Ascending aorta (tissue), 2 donors: ENCODE measurements at regions not wholly inside any gene's neighbourhood (a gene's known extent, or its start where the extent isn't known, plus 50 kb on each side); places are given as distances from the start of the nearest gene placed in this dataset.

Experiments
- DNase-seq, 2 donors: peaks; one replicate each; pipeline ENCODE4 v3.0.0-alpha.2; 2019; ENCODE audit warnings: low spot score in 2 of 2
- H3K27ac ChIP-seq, 2 donors: fragments of 200-600 bp; sonication (generic); one replicate each; pipeline ENCODE4 v1.5.1; 2016 to 2017; ENCODE audit warnings: mild to moderate bottlenecking in 1 of 2
- H3K27me3 ChIP-seq: fragments of 200-600 bp; sonication (generic); one replicate; pipeline ENCODE4 v1.5.1; 2017
- H3K36me3 ChIP-seq, 2 donors: fragments of 200-600 bp; sonication (generic); one replicate each; pipeline ENCODE4 v1.5.1; 2016
- H3K4me1 ChIP-seq, 2 donors: fragments of 200-600 bp; sonication (generic); one replicate each; pipeline ENCODE4 v1.5.1; 2016 to 2017; ENCODE audit warnings: mild to moderate bottlenecking in 1 of 2
- H3K4me3 ChIP-seq, 2 donors: fragments of 200-600 bp; sonication (generic); one replicate each; pipeline ENCODE4 v1.5.1; 2016 to 2017; ENCODE audit warnings: mild to moderate bottlenecking in 1 of 2
- H3K9me3 ChIP-seq, 2 donors: fragments of 200-600 bp; sonication (generic); one replicate each; pipeline ENCODE4 v1.5.1; 2016
- intact Hi-C: fragments of 100-400 bp; cut with DNase I; formaldehyde crosslinking; loops from one replicate; pipeline ENCODE4 v1.15.1; 2023
- TF ChIP-seq, protein P1 (sequence below), 3 experiments: fragments of 200-600 bp in 2 of 3; fragments of 450-650 bp in 1 of 3; sonication (generic) in 2 of 3; IDR thresholded peaks; one replicate each; pipeline ENCODE4 v1.5.1; 2016 to 2019; ENCODE audit warnings: antibody characterized with exemption in 3 of 3, mild to moderate bottlenecking in 1 of 3, moderate library complexity in 1 of 3

DNA sequence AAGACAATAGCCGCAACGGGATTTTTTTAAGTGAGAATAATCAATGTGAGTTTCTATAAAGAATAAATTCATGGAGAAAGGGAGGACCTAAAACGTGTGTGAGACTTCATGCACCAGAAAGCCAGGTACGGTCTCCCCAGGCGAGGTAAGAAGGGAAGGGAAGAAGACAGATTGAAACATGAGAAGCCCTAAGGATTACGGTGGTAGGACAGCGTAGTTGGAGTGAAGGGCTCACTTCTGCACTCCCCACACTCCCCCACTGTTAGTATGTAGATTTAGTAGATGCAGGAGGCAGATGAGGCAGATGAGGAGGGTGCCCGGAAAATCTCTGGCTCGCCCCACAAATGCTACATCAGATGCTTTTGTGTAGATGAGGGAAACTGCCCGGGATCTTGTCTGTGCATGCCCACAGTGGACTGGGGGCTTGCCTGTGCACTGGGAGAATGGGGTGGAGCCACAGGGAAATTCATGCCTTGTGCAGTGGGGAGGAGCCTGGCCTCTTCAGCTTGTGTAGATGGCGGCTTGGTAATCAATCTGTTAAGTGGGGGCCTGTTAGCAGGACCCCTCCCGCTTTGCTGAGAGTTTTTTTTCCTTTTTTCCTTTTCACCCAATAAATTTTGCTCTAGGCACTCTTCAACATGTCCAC lies 1544.5 kb upstream of the TENM3 start:
- intact Hi-C loops, result no loop called here
- Histone ChIP-seq H3K36me3 (no peaks in the 10 kb centered on the region), H3K4me1 (no peaks in the 10 kb centered on the region), H3K27ac (no peak overlapping the region), H3K27me3 (no peaks in the 10 kb centered on the region), H3K4me3 (no peak overlapping the region), H3K9me3 (no peaks in the 10 kb centered on the region)
- TF ChIP-seq, protein P1, sequence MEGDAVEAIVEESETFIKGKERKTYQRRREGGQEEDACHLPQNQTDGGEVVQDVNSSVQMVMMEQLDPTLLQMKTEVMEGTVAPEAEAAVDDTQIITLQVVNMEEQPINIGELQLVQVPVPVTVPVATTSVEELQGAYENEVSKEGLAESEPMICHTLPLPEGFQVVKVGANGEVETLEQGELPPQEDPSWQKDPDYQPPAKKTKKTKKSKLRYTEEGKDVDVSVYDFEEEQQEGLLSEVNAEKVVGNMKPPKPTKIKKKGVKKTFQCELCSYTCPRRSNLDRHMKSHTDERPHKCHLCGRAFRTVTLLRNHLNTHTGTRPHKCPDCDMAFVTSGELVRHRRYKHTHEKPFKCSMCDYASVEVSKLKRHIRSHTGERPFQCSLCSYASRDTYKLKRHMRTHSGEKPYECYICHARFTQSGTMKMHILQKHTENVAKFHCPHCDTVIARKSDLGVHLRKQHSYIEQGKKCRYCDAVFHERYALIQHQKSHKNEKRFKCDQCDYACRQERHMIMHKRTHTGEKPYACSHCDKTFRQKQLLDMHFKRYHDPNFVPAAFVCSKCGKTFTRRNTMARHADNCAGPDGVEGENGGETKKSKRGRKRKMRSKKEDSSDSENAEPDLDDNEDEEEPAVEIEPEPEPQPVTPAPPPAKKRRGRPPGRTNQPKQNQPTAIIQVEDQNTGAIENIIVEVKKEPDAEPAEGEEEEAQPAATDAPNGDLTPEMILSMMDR (IDR thresholded peaks at IDR 0.05), result no peak
- DNase-seq, result no peak

DNA sequence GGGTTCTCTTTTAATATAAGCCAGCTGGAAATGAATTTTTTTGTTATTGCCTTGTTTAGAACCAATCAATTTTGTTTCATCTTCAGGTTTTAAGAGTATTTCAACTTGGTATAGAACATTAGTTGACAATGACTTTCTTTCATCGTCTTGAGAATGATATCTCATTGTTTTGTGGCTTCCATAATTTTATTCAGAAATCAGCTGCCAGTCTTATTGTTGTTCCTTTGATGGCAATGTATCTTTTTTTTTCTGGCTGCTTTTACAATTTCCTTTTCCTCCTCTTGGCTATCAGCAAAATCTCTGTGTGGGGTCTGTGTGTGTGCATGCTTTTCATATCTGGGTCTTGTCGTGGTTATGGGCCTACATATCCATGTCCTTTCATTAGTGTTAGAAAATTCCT lies 1536.4 kb upstream of the TENM3 start:
- no peak for DNase-seq
- TF ChIP-seq, protein P1 (IDR thresholded peaks at IDR 0.05), result no peak
- Histone ChIP-seq H3K4me1 (no peaks in the 10 kb centered on the region), H3K4me3 (no peak overlapping the region), H3K36me3 (no peaks in the 10 kb centered on the region), H3K27ac (no peak overlapping the region), H3K27me3 (no peaks in the 10 kb centered on the region), H3K9me3 (no peaks in the 10 kb centered on the region)
- intact Hi-C loops, result no loop called here

DNA sequence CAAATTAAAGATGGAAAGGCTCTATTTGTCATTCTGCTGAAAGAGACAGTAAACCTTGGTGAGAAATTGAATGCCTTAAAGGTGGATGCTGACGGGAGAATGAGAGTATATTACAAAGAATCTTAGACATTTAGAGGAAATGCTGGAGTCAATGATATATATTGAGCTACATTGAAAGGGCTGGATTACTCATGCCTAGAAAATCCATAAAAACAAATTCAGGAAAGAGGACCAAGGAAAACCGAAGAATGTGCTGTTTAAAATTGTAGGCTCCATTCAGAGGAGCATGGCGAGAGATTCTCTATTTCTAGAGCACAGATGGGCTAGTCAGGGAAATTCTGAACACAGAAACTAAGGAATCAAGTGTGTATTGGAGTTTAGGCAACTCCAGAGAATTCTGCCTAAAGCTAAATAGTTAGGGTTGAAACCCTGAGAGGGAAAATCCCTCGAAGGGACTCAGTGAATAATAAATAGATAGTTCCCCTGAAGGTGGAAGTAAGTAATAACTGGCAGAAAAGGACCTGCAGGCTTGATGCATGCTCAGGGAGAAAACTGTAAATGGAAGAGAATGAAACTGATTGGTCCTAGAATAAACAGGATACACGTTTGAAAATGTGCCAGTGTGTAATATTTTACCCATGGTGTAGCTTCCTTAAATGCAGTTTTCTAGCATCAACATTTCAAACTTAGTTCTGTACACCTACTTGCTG lies 1532.4 kb upstream of the TENM3 start:
- H3K27me3 ChIP-seq, result no peaks in the 10 kb centered on the region
- TF ChIP-seq, protein P1 (IDR thresholded peaks at IDR 0.05), result no peak
- H3K9me3 ChIP-seq, result no peaks in the 10 kb centered on the region
- H3K4me3 ChIP-seq, result no peak overlapping the region
- H3K27ac ChIP-seq, result no peak overlapping the region
- intact Hi-C loops, result no loop called here
- DNase-seq, result no peak
- H3K4me1 ChIP-seq, result no peaks in the 10 kb centered on the region
- H3K36me3 ChIP-seq, result no peaks in the 10 kb centered on the region

DNA sequence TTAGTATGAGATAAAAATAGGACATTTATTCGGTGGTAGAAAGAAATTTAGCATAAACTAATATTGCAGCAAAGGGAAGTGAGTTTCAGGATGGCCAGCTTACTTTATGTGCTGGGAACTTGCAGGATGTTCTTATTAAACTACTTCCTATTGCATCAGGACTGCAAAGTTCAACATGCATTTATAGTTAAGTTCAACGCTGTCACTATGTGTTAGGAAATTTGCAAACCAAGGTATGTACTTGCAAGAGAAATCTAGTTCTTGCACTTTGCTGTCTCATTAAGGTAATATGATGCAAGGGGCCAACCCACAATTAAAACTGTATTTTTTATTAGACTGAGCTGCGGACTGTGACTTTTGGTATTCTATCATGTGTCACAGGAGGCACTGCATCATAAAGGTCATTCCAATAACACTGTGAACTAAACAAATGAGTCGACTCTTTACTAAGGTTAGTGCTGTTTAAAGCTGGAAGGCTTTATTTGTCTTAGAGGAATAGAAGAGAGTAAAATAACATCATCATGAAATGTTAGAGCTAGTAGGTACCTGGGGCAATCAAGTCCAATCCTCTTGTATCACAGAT lies 1525.7 kb upstream of the TENM3 start:
- H3K27me3 ChIP-seq, result no peaks in the 10 kb centered on the region
- H3K36me3 ChIP-seq, result no peaks in the 10 kb centered on the region
- no peak overlapping the region for H3K27ac ChIP-seq
- DNase-seq, result no peak
- TF ChIP-seq, protein P1 (IDR thresholded peaks at IDR 0.05), result no peak
- intact Hi-C loops, result no loop called here
- no peaks in the 10 kb centered on the region for H3K9me3 ChIP-seq
- H3K4me1 ChIP-seq, result no peaks in the 10 kb centered on the region
- H3K4me3 ChIP-seq, result no peak overlapping the region

DNA sequence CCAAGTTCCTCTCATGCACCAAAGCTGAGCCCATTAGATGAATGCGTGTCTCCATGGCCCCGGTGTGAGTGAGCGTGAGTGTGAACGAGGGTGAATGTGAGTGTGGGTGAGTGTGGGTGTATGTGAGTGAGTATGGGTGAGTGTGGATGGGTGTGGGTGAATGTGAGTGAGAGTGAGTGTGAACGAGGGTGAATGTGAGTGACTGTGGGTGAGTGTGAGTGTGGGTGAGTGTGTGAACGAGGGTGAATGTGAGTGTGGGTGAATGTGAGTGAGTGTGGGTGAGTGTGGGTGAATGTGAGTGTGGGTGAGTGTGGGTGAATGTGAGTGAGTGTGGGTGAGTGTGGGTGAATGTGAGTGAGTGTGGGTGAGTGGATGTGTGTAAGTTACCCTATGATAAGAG lies 1521.8 kb upstream of the TENM3 start:
- intact Hi-C loops, result no loop called here

More for the DNA sequence above, 1521.8 kb upstream of the TENM3 start:
- no peaks in the 10 kb centered on the region for H3K9me3 ChIP-seq
- DNase-seq, result no peak
- H3K27ac ChIP-seq, result no peak overlapping the region
- no peaks in the 10 kb centered on the region for H3K27me3 ChIP-seq
- H3K4me3 ChIP-seq, result no peak overlapping the region
- no peaks in the 10 kb centered on the region for H3K4me1 ChIP-seq
- H3K36me3 ChIP-seq, result no peaks in the 10 kb centered on the region
- TF ChIP-seq, protein P1 (IDR thresholded peaks at IDR 0.05), result no peak
